Activated CD4-positive, alpha-beta T cell treated with anti-CD3 and anti-CD28 coated beads, Interleukin-10, Interleukin-2, amounts not matched to agents 100 ng/mL and 50 ng/mL, durations not matched to agents 16 hours and 8 hours (primary cell): ENCODE measurements at regions not wholly inside any gene's neighbourhood (a gene's known extent, or its start where the extent isn't known, plus 50 kb on each side); places are given as distances from the start of the nearest gene placed in this dataset.

Experiments
- DNase-seq: peaks from one replicate; pipeline ENCODE4 v3.0.0-alpha.2; 2020

DNA sequence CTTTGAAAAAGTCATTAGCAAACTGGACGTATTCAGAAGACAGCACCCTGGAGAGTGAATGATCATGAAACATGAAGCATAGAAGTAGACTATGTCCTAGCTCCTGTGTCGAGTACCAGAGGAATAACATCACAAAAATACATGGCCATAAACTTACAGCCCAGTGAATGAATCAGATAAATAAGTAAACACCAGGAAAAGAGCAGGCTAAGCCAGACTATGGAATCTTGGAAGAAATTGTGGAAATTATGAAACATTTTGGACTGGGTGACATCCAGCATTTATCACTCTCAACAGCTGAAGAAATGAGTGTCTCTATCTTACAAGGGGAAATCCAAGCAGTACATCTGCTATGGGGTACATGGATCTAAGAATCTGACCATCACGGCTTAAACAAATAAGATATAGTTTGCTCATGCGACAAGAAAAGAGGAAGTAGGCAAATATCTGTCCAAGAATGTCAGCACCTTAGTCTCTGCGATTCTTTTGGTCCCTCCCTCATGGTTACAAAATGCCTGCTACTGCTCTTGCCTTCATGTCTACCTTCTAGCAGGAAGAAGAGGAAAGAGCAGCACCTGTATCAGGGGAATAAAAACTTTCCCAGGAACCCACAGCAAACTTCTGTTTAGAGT, 481.5 kb downstream of the BCOR start:
- DNase-seq, result no peak

DNA sequence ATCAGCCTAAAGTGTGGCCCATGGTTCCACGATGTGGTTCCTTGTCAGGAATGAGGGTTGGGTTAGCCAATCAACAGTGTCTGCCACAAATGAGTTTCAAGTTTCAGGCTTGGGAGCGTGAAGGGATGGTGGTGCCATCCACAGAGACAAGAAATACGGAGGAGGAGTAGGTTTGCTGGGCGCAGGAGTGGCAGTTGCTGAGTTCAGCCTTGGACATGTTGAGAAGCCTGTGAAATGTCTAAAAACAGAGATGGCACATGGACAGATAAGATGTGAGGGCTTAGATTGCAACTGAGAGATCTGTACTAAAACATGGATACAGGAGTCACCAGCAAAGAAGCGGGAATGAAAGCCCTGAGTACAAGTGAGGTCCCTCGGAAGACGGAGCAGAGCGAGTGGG, 481.0 kb downstream of the BCOR start:
- DNase-seq, result no peak

DNA sequence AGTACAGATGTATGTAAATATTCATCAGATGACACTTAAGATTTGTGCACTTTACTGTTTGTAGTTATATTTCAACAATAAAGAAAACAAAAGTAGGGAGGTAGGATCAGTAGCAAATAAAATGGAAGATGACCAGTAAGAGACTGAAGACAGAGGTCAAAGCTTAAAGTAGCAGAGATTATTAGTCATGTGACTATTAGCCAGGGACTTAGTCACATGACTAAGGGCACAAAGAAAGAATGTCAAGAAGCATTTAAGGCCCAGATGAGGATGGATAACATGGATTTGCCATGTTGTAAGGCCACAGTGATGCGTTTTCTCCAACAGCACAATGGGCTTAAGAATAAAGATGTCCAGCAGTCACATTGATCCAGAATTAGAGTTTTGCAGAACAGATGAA, 479.6 kb downstream of the BCOR start:
- no peak for DNase-seq

DNA sequence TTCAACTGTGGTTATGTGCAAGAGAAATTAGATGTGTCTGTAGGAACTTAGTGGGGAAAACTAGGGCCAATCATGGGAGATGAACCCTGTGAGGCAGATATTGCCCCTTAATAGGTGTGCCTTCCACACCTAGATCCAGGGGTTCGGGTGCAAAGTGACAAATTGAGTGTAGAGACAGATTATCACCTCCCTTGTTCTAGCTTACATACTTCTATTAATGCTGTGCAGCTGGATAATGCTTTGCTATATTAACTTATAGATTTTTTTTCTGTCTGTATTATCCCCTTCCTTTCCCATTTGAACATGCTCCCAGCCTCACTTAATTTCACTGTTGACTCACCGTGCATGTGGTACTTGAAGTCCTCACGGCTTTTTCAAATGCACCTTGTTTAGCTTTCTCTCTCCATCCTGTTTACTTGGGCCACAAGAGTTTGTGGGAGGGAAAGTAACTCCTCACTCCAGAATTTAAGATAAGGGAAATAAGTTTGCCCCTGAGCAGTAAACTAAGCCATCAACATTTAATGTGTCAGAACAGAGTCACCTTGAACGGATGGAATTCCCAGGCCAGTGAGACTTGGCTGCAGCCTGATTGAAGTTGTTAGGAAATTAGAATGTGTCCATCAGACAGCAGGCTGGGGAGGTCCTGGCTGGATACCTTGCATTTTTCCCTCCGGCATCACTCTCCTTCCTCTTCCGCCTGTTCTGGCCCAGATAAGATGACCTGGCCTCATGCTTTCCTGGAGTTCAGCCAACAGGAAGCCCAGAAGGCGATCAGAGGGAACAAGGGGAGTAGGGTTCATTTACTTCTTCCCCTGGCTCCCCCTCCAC, 478.4 kb downstream of the BCOR start:
- no peak for DNase-seq

DNA sequence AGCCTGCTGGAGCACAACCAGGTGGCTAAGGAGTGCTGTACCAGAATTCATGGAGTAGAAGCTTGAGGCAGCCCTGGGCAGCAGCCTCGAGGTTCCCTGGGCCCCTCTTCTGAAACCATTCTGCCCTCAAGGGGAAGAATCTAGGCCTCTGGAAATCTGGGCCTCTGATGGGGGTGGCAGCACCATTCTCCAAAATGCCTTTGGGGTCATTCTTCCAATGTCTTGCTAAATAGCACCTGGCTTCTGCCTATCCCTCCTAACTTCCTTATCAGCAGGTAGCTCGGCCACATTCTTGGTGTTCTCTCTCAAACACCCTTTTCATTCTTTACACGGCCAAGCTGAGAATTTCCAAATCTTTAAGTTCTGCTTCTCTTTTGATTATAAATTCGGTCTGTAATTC, 473.6 kb downstream of the BCOR start:
- no peak for DNase-seq

DNA sequence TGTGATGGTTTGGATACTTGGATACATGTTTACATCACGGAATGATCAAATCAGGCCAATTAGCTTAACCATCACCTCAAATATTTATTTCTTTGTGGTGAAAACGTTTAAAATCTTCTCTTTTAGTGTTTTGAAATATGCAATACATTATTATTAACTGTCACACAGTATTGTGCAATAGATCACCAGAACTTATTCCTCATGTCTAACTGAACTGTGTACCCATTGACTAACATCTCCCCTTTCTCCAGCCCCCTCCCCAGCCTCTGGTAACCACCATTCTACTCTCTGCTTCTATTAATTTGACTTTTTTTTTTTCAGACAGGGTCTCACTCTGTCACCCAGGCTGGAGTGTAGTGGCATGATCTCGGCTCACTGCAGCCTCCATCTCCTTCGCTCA, 471.9 kb downstream of the BCOR start:
- no peak for DNase-seq

DNA sequence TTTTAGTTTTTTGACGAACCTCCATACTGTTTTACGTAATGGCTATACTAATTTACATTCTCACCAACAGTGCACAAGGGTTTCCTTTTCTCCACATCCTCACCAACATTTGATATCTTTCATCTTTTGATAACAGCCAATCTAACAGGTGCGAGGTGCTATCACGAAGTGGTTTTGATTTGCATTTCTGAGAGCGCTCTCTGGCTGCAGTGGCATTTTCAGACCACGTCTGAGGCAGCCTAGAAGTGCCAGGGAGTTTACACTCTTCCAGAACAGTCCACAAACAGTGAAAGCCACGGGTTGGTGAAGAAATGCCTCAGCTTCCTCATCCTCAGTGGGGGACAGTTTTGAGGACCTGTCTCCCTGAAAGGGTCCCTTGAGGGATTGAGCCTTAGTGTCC, 471.0 kb downstream of the BCOR start:
- no peak for DNase-seq

DNA sequence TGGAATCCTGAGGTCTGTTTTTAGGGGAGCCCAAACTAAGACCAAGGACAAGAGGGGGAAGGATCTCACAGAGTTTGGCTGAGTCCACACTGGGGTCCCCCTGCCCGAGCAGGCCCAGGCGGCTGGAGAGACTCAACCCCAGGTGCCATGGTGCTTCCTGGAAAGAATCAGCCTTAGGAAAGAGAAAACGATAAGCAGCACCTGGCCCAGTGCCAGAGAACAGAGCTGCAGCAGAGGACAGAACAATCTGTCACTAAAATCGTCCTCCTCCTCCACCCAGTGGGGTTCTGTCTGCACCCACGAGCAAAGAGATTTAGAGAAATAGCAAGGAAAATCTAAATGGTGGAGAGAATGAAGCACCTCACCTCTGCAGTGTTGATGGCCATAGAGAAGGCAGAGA, 470.5 kb downstream of the BCOR start:
- DNase-seq, result no peak

DNA sequence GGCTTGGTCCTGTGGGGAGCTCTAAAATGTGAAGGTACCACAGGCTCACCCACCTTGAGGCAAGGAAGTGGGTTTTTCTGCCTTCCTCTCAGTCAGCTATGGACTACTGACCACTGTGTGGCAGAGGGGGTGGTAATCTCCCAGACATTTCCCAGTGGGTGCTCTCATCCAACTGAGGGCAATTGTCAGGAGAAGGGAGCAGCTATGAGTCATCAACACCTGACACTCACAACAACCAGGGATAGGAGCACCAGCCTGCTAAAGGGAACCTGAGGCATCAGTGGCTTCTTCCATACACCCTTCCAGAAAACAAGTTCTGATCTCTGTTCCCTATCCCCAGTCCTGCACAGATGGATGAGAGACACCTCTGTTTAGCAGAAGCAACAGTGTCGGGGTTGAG, 468.8 kb downstream of the BCOR start:
- no peak for DNase-seq

DNA sequence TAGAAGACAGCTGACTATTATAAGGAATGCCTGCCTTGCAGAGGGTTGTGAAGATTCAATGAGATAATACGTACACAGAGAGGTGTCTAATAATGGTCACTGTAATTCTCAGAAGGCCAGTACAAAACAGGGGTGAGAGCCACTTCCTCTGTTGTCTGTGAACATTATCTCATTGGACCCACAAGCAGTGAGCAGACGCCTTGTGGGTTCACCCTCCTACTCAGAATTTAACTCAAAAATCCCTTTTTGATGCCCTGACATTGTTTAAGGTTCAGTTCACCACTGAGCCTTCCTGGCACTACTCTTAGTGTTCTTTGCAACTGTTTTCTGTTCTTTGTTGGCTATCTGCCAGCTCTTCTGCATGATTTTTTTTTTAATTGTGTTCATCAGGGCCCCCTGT, 467.4 kb downstream of the BCOR start:
- DNase-seq, result no peak

DNA sequence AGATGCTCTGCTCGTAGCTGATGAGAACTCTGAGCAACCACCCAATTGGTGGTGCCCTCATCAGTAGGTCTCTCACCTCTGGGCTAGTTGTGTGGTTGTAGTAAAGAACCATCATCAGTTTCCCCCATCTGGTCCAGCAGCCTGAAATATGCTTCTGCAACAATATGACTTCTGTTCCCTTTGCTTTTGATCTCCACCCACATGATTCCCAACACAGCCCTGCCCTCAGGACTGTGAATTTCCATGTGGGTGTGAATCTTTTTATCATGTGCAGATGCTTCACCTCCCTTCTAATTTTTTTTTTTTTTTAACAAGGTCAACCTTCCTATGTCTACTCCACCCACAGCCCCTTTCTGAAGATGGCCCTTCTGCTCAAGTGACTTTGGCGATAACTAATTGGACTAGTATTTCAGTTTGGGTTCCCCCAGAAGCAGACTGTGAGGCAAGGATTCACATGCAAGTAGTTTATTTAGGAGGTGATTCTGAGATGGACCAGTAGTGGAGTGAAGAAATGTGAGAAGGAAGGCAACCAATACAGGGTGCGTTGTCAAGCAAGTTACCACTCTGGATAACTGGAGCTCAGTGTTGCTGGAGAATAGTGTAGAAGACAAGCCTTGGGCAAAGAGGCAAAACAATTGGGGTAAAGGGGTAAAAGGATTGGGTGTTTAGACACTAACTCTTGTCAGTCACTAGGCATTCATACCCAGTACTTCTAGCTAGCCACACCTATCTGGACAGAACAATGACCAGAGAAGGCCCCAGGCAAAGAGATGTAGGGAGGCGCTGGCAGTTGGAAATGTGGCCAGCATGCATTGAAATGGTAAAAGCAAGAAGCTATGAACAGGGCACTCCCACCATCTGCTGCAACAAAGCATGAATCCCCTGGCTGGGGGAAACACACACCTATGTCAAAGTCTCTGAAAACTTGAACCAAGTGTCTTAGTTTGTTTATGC, 466.2 kb downstream of the BCOR start:
- no peak for DNase-seq

DNA sequence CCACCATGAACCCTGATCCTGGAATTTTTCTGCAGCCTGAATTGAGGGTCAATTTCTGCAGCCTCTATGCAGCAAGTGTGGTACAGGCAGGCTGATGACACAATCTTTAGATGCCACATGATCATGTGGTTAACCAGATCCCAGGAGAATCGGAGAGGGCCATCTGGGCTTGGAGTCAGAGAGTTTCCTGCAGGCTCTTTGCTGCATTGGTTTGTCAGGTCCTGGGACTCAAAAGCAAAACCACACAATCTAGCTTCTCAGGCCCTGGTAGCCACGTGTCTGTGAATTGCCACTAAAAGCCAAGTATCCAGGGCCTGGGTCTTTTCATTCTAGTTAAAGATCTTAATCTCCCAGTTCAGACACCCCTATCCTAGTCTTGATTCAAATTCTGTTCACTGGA, 464.5 kb downstream of the BCOR start:
- DNase-seq, result no peak

DNA sequence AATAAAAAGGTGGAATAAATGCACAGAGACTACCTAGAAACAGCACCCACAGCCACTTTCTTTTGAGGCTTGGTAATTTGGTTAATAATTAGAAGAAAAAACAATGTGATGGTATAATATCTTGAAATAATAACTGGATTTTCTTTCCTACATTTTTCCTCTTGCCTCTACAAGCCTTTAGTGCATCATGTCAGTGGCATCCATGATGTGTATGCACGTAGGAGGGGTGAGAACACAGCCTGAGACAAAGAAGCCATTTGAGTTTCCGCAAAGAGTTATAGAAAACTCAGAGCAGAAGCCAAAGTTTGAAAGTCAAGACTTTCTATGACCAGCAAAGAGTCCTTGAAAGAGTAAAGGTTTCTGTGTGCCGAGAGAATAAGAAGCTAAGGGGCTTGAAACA, 461.3 kb downstream of the BCOR start:
- no peak for DNase-seq

DNA sequence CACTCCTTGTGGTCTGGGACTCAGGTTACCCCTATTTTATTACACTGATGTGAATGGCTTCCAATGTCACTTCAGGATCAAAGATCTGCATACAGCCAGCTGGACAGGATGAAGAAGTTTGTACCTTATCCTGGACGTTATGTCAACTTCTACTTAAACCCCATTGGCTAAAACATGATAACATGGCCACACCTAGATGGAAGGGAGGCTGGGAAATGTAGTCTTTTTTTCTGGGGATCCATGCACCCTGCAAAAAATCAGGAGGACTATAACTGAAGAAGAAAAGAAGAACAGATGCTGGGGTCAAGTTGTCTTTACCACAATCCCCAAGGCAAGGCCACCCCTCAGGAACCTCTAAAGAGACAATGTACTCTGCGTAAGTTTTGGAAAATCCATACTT, 459.2 kb downstream of the BCOR start:
- DNase-seq, result no peak

DNA sequence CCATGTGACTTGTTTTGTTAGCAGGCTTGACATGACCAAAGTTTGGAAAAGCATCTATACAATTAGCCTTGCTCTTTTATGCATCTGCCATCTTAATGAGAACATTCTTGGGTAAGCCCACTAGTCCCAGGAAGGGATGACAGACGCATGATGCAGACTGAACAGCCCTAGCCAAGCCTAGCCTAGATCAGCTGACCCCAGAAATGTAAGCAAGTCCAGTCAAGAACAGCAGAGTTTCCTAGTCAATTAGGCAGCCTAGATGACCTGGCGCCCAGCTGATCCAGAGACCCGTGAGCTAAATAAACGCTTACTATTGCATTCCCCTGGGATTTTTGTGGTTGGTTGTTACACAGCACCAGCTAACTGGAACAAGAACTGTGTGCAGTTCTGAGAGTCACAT, 457.9 kb downstream of the BCOR start:
- no peak for DNase-seq

DNA sequence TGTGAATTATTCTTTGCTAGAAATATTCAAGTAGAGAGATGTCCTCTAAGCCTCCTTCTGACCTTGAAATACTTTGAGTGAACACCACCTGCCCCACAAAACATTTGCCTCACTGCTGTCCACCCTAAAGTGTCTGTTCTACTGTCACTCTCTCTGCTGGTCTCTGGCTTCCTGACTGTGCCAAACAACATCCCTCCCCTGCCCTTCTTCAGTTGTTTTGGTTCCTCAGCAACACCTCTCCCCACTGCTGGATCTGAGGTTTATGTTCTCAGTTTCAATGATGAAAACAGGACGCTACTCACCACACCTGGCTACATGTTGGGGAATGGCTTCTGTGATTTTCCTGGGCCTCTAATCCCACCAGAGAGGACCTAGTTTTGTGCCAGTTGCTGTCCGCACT, 456.9 kb downstream of the BCOR start:
- DNase-seq, result no peak

DNA sequence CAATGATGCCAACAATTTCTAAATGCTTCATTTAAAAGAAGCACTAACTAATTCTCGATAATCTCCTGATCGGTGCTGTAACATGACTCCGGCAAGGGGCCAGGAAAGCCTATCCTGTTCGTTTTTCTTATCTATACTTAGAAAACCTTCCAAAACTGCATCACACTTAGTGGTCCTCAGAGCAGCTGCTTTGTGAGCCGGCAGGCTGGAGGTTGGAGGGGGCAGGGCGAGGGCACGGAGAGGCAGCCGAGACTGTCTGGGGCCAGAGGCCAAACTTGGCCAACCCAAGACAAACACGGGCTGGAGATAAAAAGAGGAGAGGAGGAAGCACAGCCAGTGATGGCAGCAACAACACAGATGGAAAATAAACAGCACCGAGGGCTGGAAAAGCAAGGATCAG, 455.7 kb downstream of the BCOR start:
- DNase-seq, result no peak

DNA sequence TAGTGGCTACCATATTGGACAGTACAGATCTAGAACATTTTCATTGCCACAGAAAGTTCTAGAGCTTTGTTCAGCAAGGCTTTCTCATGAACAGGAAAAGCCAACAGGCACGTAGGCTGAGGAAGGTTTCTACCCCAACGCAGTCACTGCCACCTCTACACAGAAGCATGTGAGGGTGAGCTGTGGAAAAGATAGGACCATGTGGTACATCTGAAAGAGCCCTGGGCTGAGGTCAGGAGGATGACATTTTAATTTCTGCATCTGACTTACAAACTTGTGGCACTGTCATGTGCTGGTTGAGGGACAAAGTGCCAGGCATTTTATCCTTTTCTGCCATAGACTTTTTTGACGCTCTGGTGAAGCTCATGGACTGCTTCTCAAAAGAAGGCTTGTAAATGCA, 454.2 kb downstream of the BCOR start:
- DNase-seq, result no peak

DNA sequence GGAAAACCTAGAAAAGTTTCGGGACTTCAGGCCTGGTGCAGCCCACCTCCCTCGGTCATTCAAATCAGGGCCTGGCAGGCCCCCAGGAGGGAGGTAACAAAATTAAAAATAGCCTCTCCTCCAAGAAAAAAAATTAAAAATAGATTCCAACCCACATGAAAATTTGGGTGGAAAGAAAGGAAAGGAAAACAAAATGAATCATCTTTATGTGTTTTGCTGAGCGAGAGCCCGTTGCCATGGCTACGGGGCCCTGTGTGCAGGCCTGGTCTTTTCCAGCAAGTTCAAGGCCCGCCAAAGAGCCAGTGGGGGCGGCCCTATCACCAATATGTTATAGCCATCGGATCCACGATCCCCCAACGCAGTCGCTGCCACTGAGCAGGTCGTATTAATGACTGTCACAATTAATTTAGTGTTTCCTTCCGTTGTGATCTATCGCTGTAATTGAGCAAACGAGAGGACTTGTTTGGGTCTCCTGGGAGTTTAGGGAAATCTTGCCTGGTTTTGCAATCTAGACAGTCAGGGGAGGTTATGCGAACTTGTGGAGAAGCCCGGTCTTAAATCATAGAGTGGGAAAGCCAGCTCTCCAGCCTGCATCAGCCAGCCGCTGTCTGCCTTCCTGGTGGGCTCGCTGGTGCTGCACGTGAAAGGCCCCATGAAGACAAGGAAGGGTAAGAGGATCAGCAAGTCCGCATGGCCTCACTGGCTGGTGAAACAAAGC, 452.4 kb downstream of the BCOR start:
- DNase-seq, result peak; percentile 14

DNA sequence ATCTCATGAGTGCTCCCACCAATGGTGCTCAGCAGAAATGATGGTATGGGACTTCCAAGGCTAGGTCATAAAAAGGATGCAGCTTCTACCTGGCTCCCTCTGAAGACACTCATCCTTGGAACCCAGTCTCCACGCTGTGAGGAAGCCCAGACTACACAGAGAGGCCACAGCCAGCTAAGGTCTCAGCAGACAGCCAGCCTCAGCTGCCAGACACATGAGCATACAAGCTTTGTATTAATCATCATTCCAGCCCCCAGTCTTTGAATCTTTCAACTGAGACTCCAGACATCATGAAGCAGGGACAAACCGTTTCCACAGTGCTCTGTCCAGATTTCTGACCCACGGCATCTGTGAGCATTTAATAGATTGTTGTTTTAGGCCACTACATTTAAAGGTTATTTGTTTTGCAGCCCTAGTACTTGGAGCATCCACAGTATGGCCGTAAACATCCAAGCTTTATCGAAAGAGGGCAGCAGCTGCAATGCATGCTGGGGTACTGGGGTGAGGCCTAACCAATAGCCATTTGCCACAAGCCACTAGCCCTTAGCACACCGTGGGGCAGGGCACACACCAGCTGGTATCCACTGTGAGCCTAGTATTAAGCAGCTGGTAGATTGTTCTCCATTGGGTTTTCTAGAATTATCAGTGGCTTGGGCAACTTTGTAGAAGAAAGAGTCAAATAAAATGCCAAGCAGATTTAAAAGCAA, 449.1 kb downstream of the BCOR start:
- no peak for DNase-seq

DNA sequence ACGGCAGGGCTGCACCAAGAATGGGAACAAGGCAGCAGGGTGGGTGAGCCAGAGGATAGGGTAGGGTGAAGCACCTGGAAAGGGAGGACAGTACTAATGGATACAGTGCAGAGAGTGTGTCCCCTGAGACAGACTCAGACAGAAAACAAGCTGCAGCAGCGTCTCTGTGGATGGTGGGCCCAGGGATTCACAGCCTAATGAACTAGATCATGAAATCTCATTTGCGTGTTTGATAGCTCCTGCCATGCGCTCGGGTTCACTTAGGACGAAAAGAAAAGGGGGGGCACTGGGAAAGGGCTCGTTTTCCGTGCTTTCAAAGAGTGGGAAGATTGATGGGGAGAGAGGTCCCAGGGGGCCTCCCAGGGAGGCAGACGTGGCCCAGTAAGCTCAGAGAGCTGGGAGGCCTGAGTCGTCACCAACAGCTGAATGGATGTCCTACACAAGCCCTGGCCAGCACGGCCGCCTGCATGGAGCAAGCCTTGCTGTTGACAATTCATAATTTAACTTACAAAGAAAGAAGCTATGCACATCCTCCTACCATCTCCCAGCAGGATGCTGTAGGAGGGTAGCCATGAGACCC, 446.9 kb downstream of the BCOR start:
- DNase-seq, result no peak

DNA sequence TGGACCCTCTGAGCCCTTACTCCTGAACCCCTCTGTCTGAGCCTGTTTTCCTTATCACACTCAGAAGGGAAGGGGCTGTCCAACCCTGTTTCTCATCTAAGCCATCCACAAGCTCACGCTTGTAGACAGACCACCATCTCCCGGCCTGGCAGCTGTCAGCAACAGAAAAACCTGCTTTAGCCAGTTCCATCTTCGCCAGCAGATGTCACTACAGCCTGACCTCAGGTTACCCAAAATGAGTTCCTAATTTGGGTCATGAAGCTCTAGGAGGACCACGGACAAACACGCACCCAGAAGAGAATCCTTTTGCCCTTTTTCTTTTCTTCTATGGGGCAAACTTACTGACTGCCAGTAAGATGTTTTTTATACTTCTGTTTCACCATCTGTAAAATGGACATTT, 445.4 kb downstream of the BCOR start:
- peak; percentile 49 for DNase-seq
